ENCODE measurements at regions not wholly inside any gene's neighbourhood (a gene's known extent, or its start where the extent isn't known, plus 50 kb on each side); places are given as distances from the start of the nearest gene placed in this dataset.

- TF ChIP-seq CTCF (conservative IDR thresholded peaks at IDR 0.05; ENCODE audit: low read length) (no peak), EZH2phosphoT487 (IDR thresholded peaks at IDR 0.05; ENCODE audit: borderline replicate concordance) (no peak)
Measured at GRCh38 chr2:228542277-228542676, 360.8 kb upstream of the SPHKAP start.

Data from Loucy (cell line).